Activated CD4-positive, alpha-beta T cell treated with anti-CD3 and anti-CD28 coated beads, Interleukin-2, amount 10 ng/mL, durations not matched to agents 7 days and 5 days (primary cell): ENCODE measurements at regions not wholly inside any gene's neighbourhood (a gene's known extent, or its start where the extent isn't known, plus 50 kb on each side); places are given as distances from the start of the nearest gene placed in this dataset.

Experiments used
- CTCF ChIA-PET: fragments of 350-600 bp; sonication (Branson Sonifier 250); formaldehyde crosslinking; loops from one replicate; lab custom pipeline; 2021; ENCODE audit warnings: antibody characterized with exemption; lab: Charles Lee
- POLR2A ChIA-PET: fragments of 350-600 bp; sonication (Branson Sonifier 250); formaldehyde crosslinking; loops from one replicate; lab custom pipeline; 2021; ENCODE audit warnings: antibody characterized with exemption; lab: Charles Lee
- DNase-seq: peaks from one replicate; pipeline ENCODE4 v3.0.0-alpha.2; 2020
- H3K27ac Mint-ChIP-seq: one replicate; pipeline ENCODE4 v1.8.0; 2021; ENCODE audit warnings: mild to moderate bottlenecking, moderate library complexity, mixed read lengths
- H3K27me3 Mint-ChIP-seq: one replicate; pipeline ENCODE4 v1.8.0; 2021; ENCODE audit warnings: mixed read lengths
- H3K36me3 Mint-ChIP-seq: one replicate; pipeline ENCODE4 v1.8.0; 2021; ENCODE audit warnings: low read depth, mixed read lengths
- H3K4me1 Mint-ChIP-seq: one replicate; pipeline ENCODE4 v1.8.0; 2021; ENCODE audit warnings: mixed read lengths
- H3K4me3 Mint-ChIP-seq: one replicate; pipeline ENCODE4 v1.8.0; 2021; ENCODE audit warnings: mild to moderate bottlenecking, moderate library complexity, mixed read lengths
- H3K9me3 Mint-ChIP-seq: one replicate; pipeline ENCODE4 v1.8.0; 2021; ENCODE audit warnings: mixed read lengths

DNA sequence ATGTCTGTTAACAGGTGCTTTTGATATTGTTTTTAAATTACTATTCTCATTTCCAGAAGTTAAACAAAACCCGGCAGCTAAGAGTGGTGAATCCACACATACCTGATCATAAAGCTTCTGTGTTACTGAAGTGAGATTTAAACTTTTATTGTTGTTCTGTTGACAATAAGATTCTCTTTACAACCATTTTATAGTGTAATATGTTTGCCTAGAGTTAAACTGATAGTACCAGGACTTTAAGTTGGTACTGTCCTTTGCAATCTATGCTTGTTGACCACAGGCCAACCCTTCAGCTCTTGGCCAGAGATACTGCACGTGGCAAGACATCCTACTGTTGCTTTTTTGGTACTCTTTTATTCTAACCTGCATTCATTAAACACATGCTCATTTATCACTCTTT is 806.2 kb downstream of the MTRR start:
- POLR2A ChIA-PET = no interaction called here
- H3K27me3 Mint-ChIP-seq = no peaks in the 10 kb centered on the region
- no peaks in the 10 kb centered on the region for H3K9me3 Mint-ChIP-seq
- no peak for DNase-seq
- no peaks in the 10 kb centered on the region for H3K36me3 Mint-ChIP-seq
- no peak overlapping the region for H3K27ac Mint-ChIP-seq
- CTCF ChIA-PET = no interaction called here
- no peak overlapping the region for H3K4me3 Mint-ChIP-seq
- no peaks in the 10 kb centered on the region for H3K4me1 Mint-ChIP-seq

GRCh38 chr5:8676695-8677094 is 807.7 kb downstream of the MTRR start:
- Mint-ChIP-seq H3K4me1 (no peaks in the 10 kb centered on the region), H3K4me3 (no peak overlapping the region), H3K36me3 (no peaks in the 10 kb centered on the region), H3K27ac (no peak overlapping the region), H3K27me3 (no peaks in the 10 kb centered on the region), H3K9me3 (no peaks in the 10 kb centered on the region)
- ChIA-PET POLR2A (no interaction called here), CTCF (interaction anchor here (0.6 kb wide), 1 partner anchor 37 kb away, joined by 3 read pairs; no protein-coding TSS in a partner anchor)
- DNase-seq = no peak

- H3K9me3 Mint-ChIP-seq = no peaks in the 10 kb centered on the region
- POLR2A ChIA-PET = no interaction called here
- no peaks in the 10 kb centered on the region for H3K4me1 Mint-ChIP-seq
- H3K4me3 Mint-ChIP-seq = no peak overlapping the region
- no peak for DNase-seq
- CTCF ChIA-PET = no interaction called here
- no peak overlapping the region for H3K27ac Mint-ChIP-seq
- no peaks in the 10 kb centered on the region for H3K27me3 Mint-ChIP-seq
- no peaks in the 10 kb centered on the region for H3K36me3 Mint-ChIP-seq
These were observed 813.4 kb downstream of the MTRR start for GRCh38 chr5:8682381-8682780.

DNA sequence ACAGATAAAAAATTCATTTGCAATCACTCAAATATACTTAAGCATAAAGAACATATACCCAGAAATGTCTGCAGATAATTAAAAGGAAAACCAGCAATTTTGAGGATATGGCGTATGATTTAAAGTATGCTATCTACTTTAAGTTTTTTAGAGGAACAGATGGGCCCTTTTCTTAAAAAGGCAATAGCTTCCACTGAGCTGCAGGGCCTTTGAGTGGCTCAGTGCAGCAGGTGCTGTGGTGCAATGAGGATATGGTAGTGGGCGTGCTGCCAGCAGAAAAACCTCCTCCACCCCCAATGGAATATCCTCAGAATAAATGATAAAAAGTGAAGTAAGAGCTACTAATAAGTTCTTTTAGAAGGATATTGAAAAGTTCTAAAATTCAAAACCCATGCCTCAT is 814.5 kb downstream of the MTRR start:
- Mint-ChIP-seq H3K27me3 (no peaks in the 10 kb centered on the region), H3K4me3 (no peak overlapping the region), H3K36me3 (no peaks in the 10 kb centered on the region), H3K9me3 (no peaks in the 10 kb centered on the region), H3K27ac (no peak overlapping the region), H3K4me1 (no peaks in the 10 kb centered on the region)
- DNase-seq = no peak
- POLR2A ChIA-PET = no interaction called here
- CTCF ChIA-PET = no interaction called here

DNA sequence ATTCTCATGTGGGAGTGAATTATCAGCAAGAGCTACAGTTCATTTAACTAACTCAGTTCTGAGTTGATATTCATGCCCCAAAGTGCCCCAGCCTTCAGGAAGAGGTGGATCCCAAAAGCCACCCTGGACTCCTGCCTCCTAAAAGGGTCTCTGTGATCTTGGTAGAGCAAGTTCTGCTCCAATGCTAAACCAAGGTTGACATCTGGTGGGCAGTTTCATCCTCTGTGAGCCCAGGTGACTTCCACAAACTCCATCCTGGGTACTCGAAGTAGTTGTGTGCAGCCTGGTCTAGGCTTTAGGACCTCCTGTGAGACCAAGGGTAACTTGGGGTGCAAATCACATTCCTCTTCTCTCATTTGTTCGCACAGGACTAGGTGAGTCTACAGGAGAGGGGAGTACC is 816.8 kb downstream of the MTRR start:
- H3K27me3 Mint-ChIP-seq = no peaks in the 10 kb centered on the region
- H3K9me3 Mint-ChIP-seq = no peaks in the 10 kb centered on the region
- H3K27ac Mint-ChIP-seq = no peak overlapping the region
- no peak for DNase-seq
- ChIA-PET CTCF (no interaction called here), POLR2A (no interaction called here)
- H3K36me3 Mint-ChIP-seq = no peaks in the 10 kb centered on the region
- H3K4me3 Mint-ChIP-seq = no peak overlapping the region
- H3K4me1 Mint-ChIP-seq = no peaks in the 10 kb centered on the region

GRCh38 chr5:8686707-8687106 is 817.8 kb downstream of the MTRR start:
- Mint-ChIP-seq H3K27ac (no peak overlapping the region), H3K9me3 (no peaks in the 10 kb centered on the region), H3K4me1 (no peaks in the 10 kb centered on the region), H3K4me3 (no peak overlapping the region), H3K36me3 (no peaks in the 10 kb centered on the region), H3K27me3 (no peaks in the 10 kb centered on the region)
- ChIA-PET CTCF (no interaction called here), POLR2A (no interaction called here)
- DNase-seq = no peak

GRCh38 chr5:8689773-8690172 is 820.8 kb downstream of the MTRR start:
- CTCF ChIA-PET = no interaction called here
- H3K36me3 Mint-ChIP-seq = no peaks in the 10 kb centered on the region
- POLR2A ChIA-PET = no interaction called here

GRCh38 chr5:8691221-8691620 is 822.3 kb downstream of the MTRR start:
- Mint-ChIP-seq H3K9me3 (no peaks in the 10 kb centered on the region), H3K36me3 (no peaks in the 10 kb centered on the region), H3K27ac (no peak overlapping the region), H3K4me1 (no peaks in the 10 kb centered on the region), H3K4me3 (no peak overlapping the region), H3K27me3 (no peaks in the 10 kb centered on the region)
- no peak for DNase-seq
- CTCF ChIA-PET = no interaction called here
- POLR2A ChIA-PET = no interaction called here

More at GRCh38 chr5:8689773-8690172, 820.8 kb downstream of the MTRR start:
- H3K27me3 Mint-ChIP-seq = no peaks in the 10 kb centered on the region
- H3K4me1 Mint-ChIP-seq = no peaks in the 10 kb centered on the region
- DNase-seq = no peak
- no peaks in the 10 kb centered on the region for H3K9me3 Mint-ChIP-seq
- no peak overlapping the region for H3K4me3 Mint-ChIP-seq
- H3K27ac Mint-ChIP-seq = no peak overlapping the region

DNA sequence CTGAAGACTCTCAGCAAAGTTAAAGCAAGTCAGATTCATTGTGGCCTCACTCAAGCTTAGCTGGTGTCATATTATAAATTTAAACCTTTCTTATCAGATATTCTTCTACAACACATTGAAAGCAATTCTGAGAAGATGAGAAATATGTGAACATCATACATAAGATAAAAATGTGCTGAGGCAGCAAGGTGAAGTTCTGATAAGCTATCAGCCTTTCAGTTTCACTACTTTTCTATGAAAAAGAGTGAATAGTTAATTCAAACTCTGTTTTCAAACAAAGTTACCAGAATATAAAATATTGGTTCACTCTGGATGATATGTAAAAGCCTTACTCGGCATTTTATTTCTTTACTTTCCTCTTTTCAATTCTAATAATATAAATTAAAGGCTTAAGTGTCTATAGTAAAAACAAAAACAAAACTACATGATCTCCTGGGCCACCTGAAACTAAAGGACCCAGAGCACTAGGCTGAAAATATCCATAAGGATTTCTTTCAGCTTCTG is 824.4 kb downstream of the MTRR start:
- Mint-ChIP-seq H3K27ac (no peak overlapping the region), H3K4me1 (no peaks in the 10 kb centered on the region), H3K27me3 (no peaks in the 10 kb centered on the region), H3K4me3 (no peak overlapping the region), H3K36me3 (no peaks in the 10 kb centered on the region), H3K9me3 (no peaks in the 10 kb centered on the region)
- no peak for DNase-seq
- ChIA-PET CTCF (no interaction called here), POLR2A (no interaction called here)

DNA sequence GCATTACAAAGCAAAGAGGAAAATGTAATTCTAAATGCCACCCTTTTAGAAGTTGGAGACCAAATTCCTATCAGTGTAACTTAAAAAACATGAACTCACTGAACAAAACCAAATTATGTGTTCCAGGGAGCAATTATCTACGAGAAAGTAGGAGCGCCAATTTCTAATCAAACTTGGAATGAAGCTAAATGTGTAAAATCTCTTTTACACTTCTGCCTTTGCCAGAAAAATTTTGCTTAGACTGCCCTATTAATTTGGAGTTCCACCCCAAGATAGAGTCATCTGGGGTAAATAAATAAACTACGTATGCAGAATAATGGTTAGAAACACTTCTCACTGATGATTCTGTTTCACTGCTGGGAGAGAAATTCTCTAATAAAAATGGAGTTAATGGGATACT is 825.6 kb downstream of the MTRR start:
- no peak for DNase-seq
- ChIA-PET POLR2A (no interaction called here), CTCF (no interaction called here)
- no peaks in the 10 kb centered on the region for H3K36me3 Mint-ChIP-seq
- H3K9me3 Mint-ChIP-seq = no peaks in the 10 kb centered on the region
- H3K4me1 Mint-ChIP-seq = no peaks in the 10 kb centered on the region
- H3K27me3 Mint-ChIP-seq = no peaks in the 10 kb centered on the region
- no peak overlapping the region for H3K27ac Mint-ChIP-seq
- H3K4me3 Mint-ChIP-seq = no peak overlapping the region

DNA sequence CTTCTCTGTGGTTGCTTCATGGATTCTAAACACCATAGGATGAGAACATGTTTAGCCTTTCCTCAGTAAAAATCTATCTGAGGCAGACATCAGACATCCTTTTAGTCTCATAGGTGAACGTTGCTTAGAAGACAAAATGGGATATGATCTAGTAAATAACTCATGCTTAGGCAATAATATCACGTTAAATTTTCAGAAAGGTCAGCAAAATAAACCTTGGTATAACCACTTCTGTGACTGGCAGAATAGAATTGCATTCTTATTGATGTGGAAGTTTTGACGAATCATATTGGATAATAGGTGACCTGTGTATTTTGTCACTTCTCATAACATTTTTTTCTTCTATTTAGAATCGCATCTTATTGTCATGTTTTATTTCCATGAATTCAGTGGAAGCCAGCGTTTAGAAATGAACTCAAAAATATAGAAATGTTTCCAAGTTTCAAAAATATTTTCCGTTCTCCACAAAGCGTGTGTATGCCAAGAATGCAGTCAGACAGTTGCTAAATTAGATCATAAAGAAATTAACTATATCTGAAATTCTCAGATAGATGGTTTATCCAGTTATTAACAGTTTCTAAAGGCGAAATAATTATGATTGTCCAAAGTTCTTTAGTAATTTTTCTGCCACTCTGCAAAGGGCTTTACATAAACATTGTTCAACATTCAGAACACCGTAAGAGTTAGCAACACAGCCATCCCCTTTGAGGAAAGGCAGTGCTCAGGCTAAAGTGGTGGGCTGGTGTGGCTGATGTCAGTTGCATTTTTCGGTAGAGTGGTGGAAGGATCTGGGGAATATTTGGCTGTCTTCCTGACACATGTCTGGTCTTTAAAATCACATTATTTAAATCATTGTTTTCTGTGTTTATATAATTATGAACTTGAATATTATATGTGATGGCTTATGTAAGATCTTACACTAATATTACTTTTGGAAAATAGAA is 827.2 kb downstream of the MTRR start:
- H3K36me3 Mint-ChIP-seq = no peaks in the 10 kb centered on the region
- no peaks in the 10 kb centered on the region for H3K4me1 Mint-ChIP-seq
- ChIA-PET POLR2A (no interaction called here), CTCF (no interaction called here)
- H3K9me3 Mint-ChIP-seq = peaks cover 2% of the 10 kb centered on the region
- H3K27me3 Mint-ChIP-seq = no peaks in the 10 kb centered on the region
- no peak overlapping the region for H3K27ac Mint-ChIP-seq
- no peak for DNase-seq
- no peak overlapping the region for H3K4me3 Mint-ChIP-seq

DNA sequence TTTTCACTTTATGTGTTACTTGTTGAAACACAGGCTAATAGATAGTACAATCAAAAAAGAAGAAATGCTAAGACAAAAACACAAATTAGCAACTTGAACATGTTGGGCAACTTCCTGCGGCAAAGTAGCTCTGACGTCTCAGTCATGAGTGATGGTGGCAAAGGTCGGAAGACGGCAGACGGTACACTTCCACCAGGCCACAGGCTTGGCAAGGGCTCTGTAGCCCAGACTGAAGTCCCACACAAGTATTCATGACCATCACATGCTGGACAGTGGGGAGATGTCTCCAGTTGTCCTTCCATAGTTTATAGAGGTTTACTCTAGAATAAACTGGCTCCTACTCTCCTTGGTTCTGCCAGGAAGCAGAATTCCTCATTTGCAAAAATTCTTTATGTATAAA is 831.3 kb downstream of the MTRR start:
- DNase-seq = no peak
- no peaks in the 10 kb centered on the region for H3K27me3 Mint-ChIP-seq
- no peaks in the 10 kb centered on the region for H3K36me3 Mint-ChIP-seq
- ChIA-PET CTCF (no interaction called here), POLR2A (no interaction called here)
- no peak overlapping the region for H3K27ac Mint-ChIP-seq
- no peak overlapping the region for H3K4me3 Mint-ChIP-seq
- H3K4me1 Mint-ChIP-seq = no peaks in the 10 kb centered on the region
- H3K9me3 Mint-ChIP-seq = peaks cover 2% of the 10 kb centered on the region

DNA sequence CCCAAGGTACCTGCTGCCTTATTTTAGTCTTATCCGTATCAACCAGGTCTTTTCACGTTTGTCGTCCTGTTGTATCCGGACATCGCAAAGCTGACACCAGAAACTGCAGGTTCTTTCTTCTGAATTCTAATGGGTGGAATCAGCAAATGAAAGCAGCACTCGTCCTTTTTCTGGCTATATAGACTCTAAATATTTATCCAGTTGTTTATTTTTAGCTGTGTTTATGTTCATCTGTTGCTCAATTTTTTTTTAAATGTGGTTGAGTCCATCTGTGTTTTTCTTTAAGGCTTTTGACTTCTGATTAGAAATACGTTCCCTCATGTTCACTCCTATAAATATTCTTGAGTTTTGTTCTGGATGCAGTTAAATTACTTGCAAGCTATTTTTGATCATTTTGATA is 831.7 kb downstream of the MTRR start:
- Mint-ChIP-seq H3K36me3 (no peaks in the 10 kb centered on the region), H3K27me3 (no peaks in the 10 kb centered on the region), H3K27ac (no peak overlapping the region), H3K9me3 (peaks cover 2% of the 10 kb centered on the region), H3K4me1 (no peaks in the 10 kb centered on the region), H3K4me3 (no peak overlapping the region)
- POLR2A ChIA-PET = no interaction called here
- DNase-seq = no peak
- CTCF ChIA-PET = no interaction called here

GRCh38 chr5:8701251-8701650 is 832.3 kb downstream of the MTRR start:
- no peak overlapping the region for H3K4me3 Mint-ChIP-seq
- no peaks in the 10 kb centered on the region for H3K36me3 Mint-ChIP-seq
- H3K4me1 Mint-ChIP-seq = no peaks in the 10 kb centered on the region
- no peaks in the 10 kb centered on the region for H3K27me3 Mint-ChIP-seq
- ChIA-PET CTCF (no interaction called here), POLR2A (no interaction called here)
- peaks cover 2% of the 10 kb centered on the region for H3K9me3 Mint-ChIP-seq
- H3K27ac Mint-ChIP-seq = no peak overlapping the region
- DNase-seq = no peak
